PC-9 (cell line): ENCODE measurements at regions not wholly inside any gene's neighbourhood (a gene's known extent, or its start where the extent isn't known, plus 50 kb on each side); places are given as distances from the start of the nearest gene placed in this dataset.
A peak's percentile ranks its signal among the peaks of the same experiment; 100 is the strongest.

Experiments used
- BruUV-seq: library from RNA; stranded (reverse); fragments of 400-500 nt; replicated peaks from 2 replicates; lab custom pipeline; 2021; lab: Mats Ljungman, UMichigan
- CTCF ChIA-PET: fragments of 300-600 bp; sonication (Branson Sonifier 250); formaldehyde crosslinking; loops from one replicate; lab custom pipeline; 2022; ENCODE audit warnings: antibody characterized with exemption; lab: Charles Lee
- POLR2A ChIA-PET: fragments of 300-600 bp; sonication (Branson Sonifier 250); formaldehyde crosslinking; loops from one replicate; lab custom pipeline; 2022; ENCODE audit warnings: antibody characterized with exemption; ENCODE audit not compliant: unreplicated experiment; lab: Charles Lee
- DNase-seq, 2 experiments: peaks; one replicate each; pipeline versions ENCODE4 v3.0.0 to v3.0.0-alpha.2; 2015 to 2022; ENCODE audit warnings: mixed read lengths in 1 of 2
- H2AFZ ChIP-seq: fragments of 200-600 bp; sonication (generic); 2 replicates; pipeline ENCODE4 v1.8.1; 2017; ENCODE audit warnings: antibody characterized with exemption
- H3F3A ChIP-seq: fragments of 200-600 bp; sonication (generic); 2 replicates; pipeline ENCODE4 v1.8.1; 2017; ENCODE audit warnings: antibody characterized with exemption, mild to moderate bottlenecking, low read depth; ENCODE audit not compliant: insufficient read depth
- H3K27ac ChIP-seq: fragments of 200-600 bp; sonication (generic); 2 replicates; pipeline ENCODE4 v1.6.1; 2016; ENCODE audit warnings: mixed run types
- H3K27me3 ChIP-seq: fragments of 200-600 bp; sonication (generic); 2 replicates; pipeline ENCODE4 v1.6.1; 2016; ENCODE audit warnings: low read depth, mixed run types; ENCODE audit not compliant: insufficient read depth
- H3K36me3 ChIP-seq: fragments of 200-600 bp; sonication (generic); 2 replicates; pipeline ENCODE4 v1.6.1; 2016; ENCODE audit warnings: low read depth, mixed run types
- H3K4me1 ChIP-seq: fragments of 200-600 bp; sonication (generic); replicated peaks from 2 replicates; pipeline ENCODE4 v1.6.1; 2016; ENCODE audit warnings: mixed run types; ENCODE audit not compliant: insufficient read depth
- H3K4me2 ChIP-seq: fragments of 200-600 bp; sonication (generic); 2 replicates; pipeline ENCODE4 v1.6.1; 2017; ENCODE audit warnings: mixed run types
- H3K4me3 ChIP-seq: fragments of 200-600 bp; sonication (generic); 2 replicates; pipeline ENCODE4 v1.6.1; 2016; ENCODE audit warnings: mixed run types
- H3K79me2 ChIP-seq: fragments of 200-600 bp; sonication (generic); 2 replicates; pipeline ENCODE4 v1.6.1; 2017; ENCODE audit warnings: low read depth, mixed run types
- H3K9me2 ChIP-seq: fragments of 200-600 bp; sonication (generic); 2 replicates; pipeline ENCODE4 v1.8.1; 2017; ENCODE audit warnings: mild to moderate bottlenecking; ENCODE audit not compliant: insufficient read depth
- H3K9me3 ChIP-seq: fragments of 200-600 bp; sonication (generic); 2 replicates; pipeline ENCODE4 v1.8.1; 2016; ENCODE audit warnings: low read depth; ENCODE audit not compliant: insufficient read depth
- H4K20me1 ChIP-seq: fragments of 200-600 bp; sonication (generic); 2 replicates; pipeline ENCODE4 v1.8.1; 2017; ENCODE audit not compliant: insufficient read depth
- EZH2 ChIP-seq: fragments of 200-600 bp; sonication (generic); IDR thresholded peaks from 2 replicates; pipeline ENCODE4 v1.8.0; 2017; ENCODE audit warnings: antibody characterized with exemption, low read depth
- intact Hi-C: fragments of 100-400 bp; cut with micrococcal nuclease; formaldehyde crosslinking; loops from one replicate; pipeline ENCODE4 v1.10.0; 2022; ENCODE audit not compliant: unreplicated experiment
- TF ChIP-seq, protein P1 (sequence below): fragments of 200-600 bp; sonication (generic); conservative IDR thresholded peaks from 2 replicates; pipeline ENCODE4 v1.6.1; 2017; ENCODE audit warnings: mixed run types, antibody characterized with exemption, mild to moderate bottlenecking, moderate library complexity

DNA sequence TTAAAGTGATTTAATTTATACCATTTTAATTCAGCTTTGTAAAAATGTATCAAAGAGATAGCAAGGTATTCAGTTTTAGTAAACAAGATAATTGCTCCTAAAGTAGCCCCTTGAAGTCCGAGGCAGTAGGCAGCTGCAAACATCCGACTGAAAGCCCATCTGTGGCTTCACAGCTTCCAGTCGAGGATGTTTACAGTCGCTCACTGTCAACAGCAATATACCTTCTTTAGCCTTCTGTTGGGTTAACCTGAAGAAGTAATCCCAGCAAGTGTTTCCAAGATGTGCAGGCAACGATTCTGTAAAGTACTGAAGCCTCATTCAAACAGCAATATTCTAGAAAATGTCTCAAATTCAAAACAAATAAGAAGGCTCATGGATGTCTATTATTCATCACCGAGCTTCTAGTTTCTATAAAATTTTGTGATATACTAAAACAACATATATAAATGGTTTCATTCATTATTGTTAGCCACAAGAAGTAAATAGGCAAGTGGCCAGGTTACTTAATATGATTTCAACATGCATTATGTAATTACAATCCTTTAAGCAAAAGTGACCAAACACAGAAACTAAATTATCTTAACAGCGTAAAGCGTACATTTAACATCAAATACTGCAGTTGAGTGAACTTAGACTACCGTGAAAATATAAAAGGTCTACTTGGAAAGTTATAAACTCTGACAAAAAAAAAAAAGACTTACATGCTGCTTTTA lies 115.0 kb downstream of the OGFRL1 start:
- H3K27me3 ChIP-seq: no peaks in the 10 kb centered on the region
- peaks cover 39% of the 10 kb centered on the region for H3K36me3 ChIP-seq
- peak overlapping the region; percentile 98 for H3K27ac ChIP-seq
- H3K79me2 ChIP-seq: peaks cover 46% of the 10 kb centered on the region
- H3K4me1 ChIP-seq: peaks cover 82% of the 10 kb centered on the region
- BruUV-seq: TSS peak; percentile 37
- H3K4me2 ChIP-seq: peak overlapping the region; percentile 80
- H2AFZ ChIP-seq: peak overlapping the region; percentile 59
- CTCF ChIA-PET: no interaction called here
- peak overlapping the region; percentile 48 for H3K4me3 ChIP-seq
- intact Hi-C loops: loop anchor here (1.0 to 2.0 kb wide), 5 partner anchors 16 to 107 kb away; no protein-coding TSS in a partner anchor
- TF ChIP-seq EZH2: no peak
- TF ChIP-seq, protein P1, sequence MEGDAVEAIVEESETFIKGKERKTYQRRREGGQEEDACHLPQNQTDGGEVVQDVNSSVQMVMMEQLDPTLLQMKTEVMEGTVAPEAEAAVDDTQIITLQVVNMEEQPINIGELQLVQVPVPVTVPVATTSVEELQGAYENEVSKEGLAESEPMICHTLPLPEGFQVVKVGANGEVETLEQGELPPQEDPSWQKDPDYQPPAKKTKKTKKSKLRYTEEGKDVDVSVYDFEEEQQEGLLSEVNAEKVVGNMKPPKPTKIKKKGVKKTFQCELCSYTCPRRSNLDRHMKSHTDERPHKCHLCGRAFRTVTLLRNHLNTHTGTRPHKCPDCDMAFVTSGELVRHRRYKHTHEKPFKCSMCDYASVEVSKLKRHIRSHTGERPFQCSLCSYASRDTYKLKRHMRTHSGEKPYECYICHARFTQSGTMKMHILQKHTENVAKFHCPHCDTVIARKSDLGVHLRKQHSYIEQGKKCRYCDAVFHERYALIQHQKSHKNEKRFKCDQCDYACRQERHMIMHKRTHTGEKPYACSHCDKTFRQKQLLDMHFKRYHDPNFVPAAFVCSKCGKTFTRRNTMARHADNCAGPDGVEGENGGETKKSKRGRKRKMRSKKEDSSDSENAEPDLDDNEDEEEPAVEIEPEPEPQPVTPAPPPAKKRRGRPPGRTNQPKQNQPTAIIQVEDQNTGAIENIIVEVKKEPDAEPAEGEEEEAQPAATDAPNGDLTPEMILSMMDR: no peak
- POLR2A ChIA-PET: interaction anchor here (0.7 to 1.6 kb wide), 2 partner anchors 15 kb away, joined by 3 to 11 read pairs; no protein-coding TSS in a partner anchor
- DNase-seq: no peak
- peaks cover 46% of the 10 kb centered on the region for H3F3A ChIP-seq
- no peaks in the 10 kb centered on the region; the same call in 1 of the 2 replicates for H3K9me3 ChIP-seq
- H3K9me2 ChIP-seq: 0 out of 2 replicates have a peak, but pooled peaks cover 3% of the 10 kb centered on the region
- no peaks in the 10 kb centered on the region for H4K20me1 ChIP-seq

DNA sequence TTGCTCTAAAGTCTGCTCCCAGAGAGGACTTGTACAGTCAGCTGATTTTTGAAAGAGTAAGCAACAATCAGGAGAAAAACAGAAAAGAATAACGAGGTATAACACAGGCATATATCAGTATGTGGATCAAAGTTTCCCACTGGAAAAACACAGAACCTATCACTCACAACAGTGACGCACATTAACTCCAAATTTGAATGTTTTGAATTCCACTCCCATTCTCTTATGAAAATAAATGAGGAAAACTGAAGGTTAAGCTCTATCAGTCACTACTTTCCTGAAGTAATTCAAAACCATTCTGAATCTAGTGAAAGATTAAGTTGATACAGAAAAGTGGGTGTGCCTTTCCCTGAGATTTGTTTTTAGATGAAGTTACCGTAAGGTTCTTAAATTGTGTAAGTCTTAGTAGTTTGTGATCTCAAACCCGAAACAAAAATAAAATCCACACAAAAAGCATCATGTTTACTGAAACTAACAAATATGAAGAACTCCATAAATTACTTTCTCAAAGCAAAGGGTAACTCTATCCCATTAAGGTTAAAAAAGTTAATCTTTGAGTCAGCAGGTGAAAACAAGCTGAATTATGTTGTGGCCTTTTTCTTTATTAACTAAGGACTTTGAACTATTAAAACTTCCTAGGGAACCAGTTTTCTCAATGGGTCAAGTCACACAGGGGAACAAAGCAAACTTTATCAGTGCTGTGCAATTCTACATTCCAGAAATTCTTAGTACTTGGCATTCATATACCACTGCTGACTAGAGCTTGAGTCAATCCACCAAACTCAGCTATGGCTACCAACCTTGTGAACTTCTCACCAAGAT lies 115.7 kb downstream of the OGFRL1 start:
- H3K4me1 ChIP-seq: peaks cover 90% of the 10 kb centered on the region
- peak overlapping the region; percentile 59 for H2AFZ ChIP-seq
- peak overlapping the region; percentile 80 for H3K4me2 ChIP-seq
- no peaks in the 10 kb centered on the region for H3K27me3 ChIP-seq
- peak overlapping the region; percentile 98 for H3K27ac ChIP-seq
- CTCF ChIA-PET: interaction anchor here (1.2 kb wide), 1 partner anchor 15 kb away, joined by 3 read pairs; no protein-coding TSS in a partner anchor
- DNase-seq: peak; percentile 41 to 96
- no peaks in the 10 kb centered on the region; the same call in 1 of the 2 replicates for H3K9me3 ChIP-seq
- no peaks in the 10 kb centered on the region for H4K20me1 ChIP-seq
- TF ChIP-seq EZH2: no peak
- TF ChIP-seq, protein P1: no peak
- H3K4me3 ChIP-seq: peak overlapping the region; percentile 48
- H3F3A ChIP-seq: peaks cover 46% of the 10 kb centered on the region
- intact Hi-C loops: loop anchor here (1.0 to 2.0 kb wide), 5 partner anchors 15 to 106 kb away; no protein-coding TSS in a partner anchor
- no TSS peak for BruUV-seq
- H3K36me3 ChIP-seq: peaks cover 33% of the 10 kb centered on the region
- POLR2A ChIA-PET: interaction anchor here (0.5 to 1.6 kb wide), 9 partner anchors 8 to 1807 kb away, joined by 3 to 11 read pairs (median 5); no protein-coding TSS in a partner anchor
- peaks cover 46% of the 10 kb centered on the region for H3K79me2 ChIP-seq
- H3K9me2 ChIP-seq: 0 out of 2 replicates have a peak, but pooled peaks cover 3% of the 10 kb centered on the region

DNA sequence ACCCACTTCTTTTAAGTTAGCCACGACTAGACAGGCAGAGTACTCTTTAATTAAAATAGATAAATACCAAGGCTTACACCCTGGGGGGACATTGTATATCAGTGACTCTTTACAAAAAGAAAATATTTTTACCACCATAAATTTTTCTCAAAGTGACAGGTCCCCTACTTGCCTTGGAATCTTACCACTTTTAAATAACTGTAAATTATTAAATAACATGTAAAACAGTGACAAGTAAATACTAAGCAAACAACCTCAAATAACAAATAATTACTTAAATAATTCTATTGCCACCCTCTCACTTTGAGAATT lies 116.3 kb downstream of the OGFRL1 start:
- ChIA-PET POLR2A (interaction anchor here (0.5 to 1.6 kb wide), 9 partner anchors 7 to 1808 kb away, joined by 3 to 11 read pairs (median 5); no protein-coding TSS in a partner anchor), CTCF (interaction anchor here (1.2 kb wide), 1 partner anchor 14 kb away, joined by 3 read pairs; no protein-coding TSS in a partner anchor)
- no peaks in the 10 kb centered on the region for H4K20me1 ChIP-seq
- H3F3A ChIP-seq: peaks cover 46% of the 10 kb centered on the region
- no peaks in the 10 kb centered on the region; the same call in 1 of the 2 replicates for H3K9me3 ChIP-seq
- H3K4me3 ChIP-seq: peak overlapping the region; percentile 48; the same call in 1 of the 2 replicates
- TF ChIP-seq, protein P1: no peak
- TF ChIP-seq EZH2: no peak
- H3K9me2 ChIP-seq: 0 out of 2 replicates have a peak, but pooled peaks cover 3% of the 10 kb centered on the region
- TSS peak; percentile 42 for BruUV-seq
- H3K79me2 ChIP-seq: peaks cover 44% of the 10 kb centered on the region
- H2AFZ ChIP-seq: no peak overlapping the region
- DNase-seq: no peak
- peak overlapping the region; percentile 80 for H3K4me2 ChIP-seq
- peaks cover 91% of the 10 kb centered on the region for H3K4me1 ChIP-seq
- H3K27ac ChIP-seq: peak overlapping the region; percentile 98
- intact Hi-C loops: loop anchor here (1.0 to 2.0 kb wide), 5 partner anchors 14 to 105 kb away; no protein-coding TSS in a partner anchor
- H3K36me3 ChIP-seq: peaks cover 28% of the 10 kb centered on the region
- H3K27me3 ChIP-seq: no peaks in the 10 kb centered on the region
